ENCODE measurements at regions not wholly inside any gene's neighbourhood (a gene's known extent, or its start where the extent isn't known, plus 50 kb on each side); places are given as distances from the start of the nearest gene placed in this dataset.

DNA sequence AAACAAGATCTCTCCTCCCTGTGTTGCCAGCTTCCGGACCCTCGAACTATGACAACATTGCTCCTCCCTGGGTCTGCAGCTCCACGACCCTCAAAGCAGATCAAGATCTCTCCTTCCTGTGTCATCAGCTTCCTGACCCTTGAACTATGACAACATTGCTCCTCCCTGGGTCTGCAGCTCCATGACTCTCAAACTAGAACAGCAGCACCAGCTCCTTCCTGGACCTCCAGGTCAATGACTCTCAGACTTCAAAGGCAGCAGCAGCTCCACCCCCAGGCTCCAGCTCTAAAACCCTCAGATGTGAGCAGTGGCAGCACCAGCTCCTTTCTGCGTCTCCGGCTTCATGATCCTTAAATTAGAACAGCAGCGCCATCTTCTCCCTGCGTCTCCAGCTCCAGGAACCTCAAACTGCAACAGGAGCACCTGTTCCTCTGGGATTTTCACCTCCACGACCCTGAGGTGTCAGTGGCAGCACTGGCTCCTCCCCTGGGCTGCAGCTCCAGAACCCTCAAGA lies 341.0 kb upstream of the SULF2 start:
- TF ChIP-seq EZH2 (IDR thresholded peaks at IDR 0.05; ENCODE audit: borderline replicate concordance, low read length), result no peak
- TF ChIP-seq, protein P1, sequence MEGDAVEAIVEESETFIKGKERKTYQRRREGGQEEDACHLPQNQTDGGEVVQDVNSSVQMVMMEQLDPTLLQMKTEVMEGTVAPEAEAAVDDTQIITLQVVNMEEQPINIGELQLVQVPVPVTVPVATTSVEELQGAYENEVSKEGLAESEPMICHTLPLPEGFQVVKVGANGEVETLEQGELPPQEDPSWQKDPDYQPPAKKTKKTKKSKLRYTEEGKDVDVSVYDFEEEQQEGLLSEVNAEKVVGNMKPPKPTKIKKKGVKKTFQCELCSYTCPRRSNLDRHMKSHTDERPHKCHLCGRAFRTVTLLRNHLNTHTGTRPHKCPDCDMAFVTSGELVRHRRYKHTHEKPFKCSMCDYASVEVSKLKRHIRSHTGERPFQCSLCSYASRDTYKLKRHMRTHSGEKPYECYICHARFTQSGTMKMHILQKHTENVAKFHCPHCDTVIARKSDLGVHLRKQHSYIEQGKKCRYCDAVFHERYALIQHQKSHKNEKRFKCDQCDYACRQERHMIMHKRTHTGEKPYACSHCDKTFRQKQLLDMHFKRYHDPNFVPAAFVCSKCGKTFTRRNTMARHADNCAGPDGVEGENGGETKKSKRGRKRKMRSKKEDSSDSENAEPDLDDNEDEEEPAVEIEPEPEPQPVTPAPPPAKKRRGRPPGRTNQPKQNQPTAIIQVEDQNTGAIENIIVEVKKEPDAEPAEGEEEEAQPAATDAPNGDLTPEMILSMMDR (conservative IDR thresholded peaks at IDR 0.05 in 1 of 2, IDR thresholded peaks at IDR 0.05 in 1 of 2; ENCODE audit: extremely low read depth in 1 of 2, insufficient read depth in 1 of 2, low read depth in 1 of 2, low read length in 2 of 2), result no peak

All from mammary epithelial cell (primary cell).